ENCODE measurements at regions not wholly inside any gene's neighbourhood (a gene's known extent, or its start where the extent isn't known, plus 50 kb on each side); places are given as distances from the start of the nearest gene placed in this dataset.

DNA sequence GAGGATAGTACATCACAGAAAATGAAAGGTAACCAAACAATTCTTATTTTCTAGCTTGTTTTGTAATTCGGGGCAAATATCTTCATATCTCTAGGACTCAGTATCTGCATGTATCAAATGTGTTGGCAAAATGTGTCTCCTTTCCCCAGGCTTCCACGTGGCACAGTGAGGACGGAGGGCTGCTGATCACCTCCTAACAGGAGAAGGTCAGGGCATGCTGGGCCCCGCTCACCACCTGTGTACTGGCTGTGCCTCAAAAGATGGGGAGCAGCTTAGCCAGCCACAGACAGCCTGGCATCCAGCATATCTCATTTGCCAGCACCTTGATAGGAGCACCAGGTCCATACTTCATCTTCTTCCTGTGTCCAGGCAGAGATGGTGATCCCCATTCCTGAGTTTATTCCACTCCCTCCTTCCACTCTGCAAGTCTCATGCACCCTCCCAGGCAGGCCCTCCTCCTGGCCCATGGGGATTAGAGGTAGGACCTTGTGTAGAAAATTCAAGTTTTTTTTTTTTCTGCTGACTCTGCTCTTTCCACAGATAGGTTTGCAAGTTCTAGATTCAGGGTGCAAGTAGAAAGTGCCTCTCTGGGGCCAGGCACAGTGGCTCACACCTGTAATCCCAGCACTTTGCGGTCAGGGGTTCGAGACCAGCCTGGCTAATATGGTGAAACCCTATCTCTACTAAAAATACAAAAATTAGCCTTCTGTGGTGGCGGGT, 1639.0 kb upstream of the SLC10A2 start:
- intact Hi-C loops (cut with DNase I): no loop called here
- no peak for DNase-seq (ENCODE audit: low spot score)

DNA sequence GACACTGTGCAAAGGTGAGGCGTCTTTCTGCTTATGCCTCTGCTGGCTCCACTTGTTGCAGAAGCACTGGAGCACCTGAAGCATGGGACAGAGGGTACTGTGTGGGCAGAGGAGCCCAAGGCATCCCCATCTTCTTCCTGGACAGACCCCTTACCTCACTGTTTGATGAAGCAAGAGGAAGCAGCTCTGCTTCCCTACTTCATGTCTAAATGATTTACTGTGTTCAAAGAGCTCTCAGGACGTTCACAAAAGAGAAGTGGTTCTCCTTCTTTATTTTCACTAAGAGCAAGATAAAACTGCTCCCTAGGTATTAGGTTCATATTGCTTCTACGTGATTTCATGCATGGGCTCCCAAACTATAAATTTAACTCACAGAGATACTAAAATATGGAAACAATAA, 1635.4 kb upstream of the SLC10A2 start:
- intact Hi-C loops (cut with DNase I): no loop called here
- no peak for DNase-seq (ENCODE audit: low spot score)

DNA sequence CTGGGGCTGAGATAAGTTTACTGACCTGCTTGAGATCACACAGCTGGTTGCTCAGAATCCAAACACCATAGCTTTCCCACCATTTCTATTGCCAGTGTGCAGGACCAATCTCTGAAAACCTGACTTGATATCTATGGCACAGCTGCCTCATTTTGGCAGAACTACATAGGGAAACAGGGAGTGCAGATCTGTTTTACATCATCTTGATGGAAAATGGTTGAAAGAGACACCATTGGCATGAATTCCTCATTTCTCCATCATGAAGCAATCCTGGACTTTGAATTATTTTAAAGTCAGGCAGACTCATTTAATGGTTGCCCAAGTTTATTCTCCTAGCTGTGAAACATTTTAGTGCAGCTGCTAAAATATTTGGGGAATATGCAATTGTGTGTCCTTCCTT, 1628.2 kb upstream of the SLC10A2 start:
- no peak for DNase-seq (ENCODE audit: low spot score)
- intact Hi-C loops (cut with DNase I): no loop called here

DNA sequence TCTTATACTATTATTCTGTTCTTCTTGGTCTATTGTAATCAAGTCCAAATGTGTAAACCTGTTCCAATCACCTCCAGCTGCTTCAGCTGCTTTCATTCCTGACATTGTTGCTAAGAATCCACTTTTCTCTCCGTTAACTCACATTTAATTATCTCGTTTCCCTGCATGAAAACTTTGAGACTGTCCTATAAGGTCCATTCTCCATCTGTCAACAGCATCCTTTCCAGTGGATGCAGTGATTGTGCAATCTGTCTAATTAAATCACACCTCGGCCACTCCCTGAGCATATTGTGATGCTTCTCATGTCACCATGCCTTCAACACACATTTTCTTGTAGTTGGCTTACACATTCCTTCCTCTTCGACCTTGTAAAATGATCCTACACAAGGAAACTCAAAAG, 1626.9 kb upstream of the SLC10A2 start:
- no peak for DNase-seq (ENCODE audit: low spot score)
- intact Hi-C loops (cut with DNase I): no loop called here

DNA sequence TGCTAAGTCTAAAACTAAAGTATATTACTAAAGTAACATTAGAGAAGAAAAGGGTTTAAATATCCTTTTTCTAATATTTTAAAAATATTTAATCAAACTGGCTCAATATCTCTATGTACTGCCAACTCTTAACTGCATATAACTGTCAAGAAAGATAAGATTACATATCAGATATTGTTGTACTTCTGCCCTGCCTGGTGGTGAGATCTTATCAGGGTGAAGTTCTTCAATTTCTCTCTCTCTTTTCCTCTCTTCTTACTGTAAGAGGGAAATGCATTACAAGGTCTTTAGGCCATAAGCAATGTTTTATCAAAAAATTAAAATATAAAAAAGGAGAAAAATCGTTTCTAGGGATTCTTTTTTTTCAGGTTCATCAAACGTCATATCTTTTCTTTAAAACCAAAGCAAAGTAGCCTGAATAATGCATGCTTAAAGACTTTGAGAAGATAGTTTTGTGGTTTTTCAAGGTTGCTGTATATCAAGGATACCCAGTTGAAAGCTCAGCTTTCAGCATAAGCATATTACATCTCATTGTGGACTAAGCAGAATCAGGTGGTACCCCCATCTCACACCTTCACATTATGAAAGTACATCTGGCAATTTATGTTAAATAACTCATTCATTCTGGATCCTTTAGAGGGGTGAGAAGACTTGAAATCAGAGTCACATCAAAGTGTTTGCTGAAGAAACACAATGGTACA, 1625.7 kb upstream of the SLC10A2 start:
- no peak for DNase-seq (ENCODE audit: low spot score)
- intact Hi-C loops (cut with DNase I): no loop called here

DNA sequence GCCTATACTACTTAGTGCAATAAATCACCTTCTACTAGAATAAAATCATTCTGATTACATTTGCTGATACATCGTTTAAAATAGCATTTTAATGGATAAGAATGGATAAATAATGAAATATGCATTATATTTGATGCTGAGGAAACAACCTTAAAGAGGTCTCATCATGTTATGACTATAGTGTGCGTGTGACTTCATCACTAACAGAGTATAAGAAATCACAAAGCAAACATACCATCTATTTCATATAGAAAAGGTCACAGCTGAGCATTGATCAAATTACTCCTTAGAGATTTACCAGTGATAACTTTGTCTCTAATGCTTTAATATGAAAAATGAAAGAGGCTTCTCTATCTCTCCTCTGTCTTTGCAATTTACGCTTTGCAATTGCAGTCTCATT, 1620.3 kb upstream of the SLC10A2 start:
- no peak for DNase-seq (ENCODE audit: low spot score)
- intact Hi-C loops (cut with DNase I): no loop called here

DNA sequence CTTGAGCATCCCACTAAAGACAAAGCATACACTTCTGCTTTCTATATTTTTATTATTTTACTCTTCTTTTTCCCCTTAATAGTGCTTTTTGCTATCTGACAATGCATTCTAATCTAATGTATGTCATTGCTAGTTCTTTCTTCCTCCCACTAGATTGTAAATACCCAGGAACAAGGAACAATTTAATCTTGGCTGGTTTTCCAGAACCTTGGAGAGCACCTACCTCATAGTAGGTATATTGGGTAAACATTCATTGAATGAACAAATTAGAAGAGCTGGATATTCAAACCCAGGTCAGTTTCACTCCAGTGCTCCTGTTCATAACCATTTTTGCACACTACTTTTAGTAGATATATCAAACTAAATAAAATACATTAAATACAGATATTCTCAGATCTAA, 1617.6 kb upstream of the SLC10A2 start:
- intact Hi-C loops (cut with DNase I): no loop called here
- no peak for DNase-seq (ENCODE audit: low spot score)

DNA sequence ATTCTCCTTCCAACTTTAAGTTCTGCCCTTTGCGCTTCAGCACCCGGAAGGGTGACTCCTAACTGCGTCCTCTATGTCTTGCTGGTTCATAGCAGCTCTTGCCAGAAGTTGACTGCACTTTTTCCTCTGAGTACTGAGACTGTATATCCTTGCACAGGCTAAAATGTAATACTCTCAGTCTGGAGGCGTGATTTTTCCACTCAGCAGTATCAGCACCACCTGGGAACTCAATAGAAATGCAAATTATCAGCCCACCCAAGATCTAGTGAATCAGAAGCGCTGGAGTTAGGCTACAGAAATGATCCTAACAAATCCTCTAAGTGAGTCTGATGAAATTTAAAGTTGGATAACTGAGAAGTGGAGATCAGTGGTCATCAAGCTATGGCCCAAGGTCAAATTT, 1611.9 kb upstream of the SLC10A2 start:
- intact Hi-C loops (cut with DNase I): no loop called here
- no peak for DNase-seq (ENCODE audit: low spot score)

DNA sequence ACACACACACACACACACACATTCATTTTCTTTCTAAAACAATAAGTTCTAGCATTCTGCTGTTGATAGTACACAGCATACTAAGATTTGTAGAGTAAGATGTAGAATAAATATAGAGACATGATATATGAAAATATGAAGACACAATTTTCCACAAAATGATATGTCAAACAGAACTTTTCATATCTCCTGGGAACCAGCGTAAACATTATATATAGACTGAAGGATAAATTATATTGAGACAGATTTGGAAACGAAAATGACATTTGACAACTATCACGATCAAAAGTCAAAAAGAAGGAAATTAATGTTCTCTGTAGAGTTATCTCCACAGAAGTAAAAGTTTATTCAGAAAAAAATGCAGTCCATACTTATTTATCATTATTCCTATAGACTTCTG, 1605.7 kb upstream of the SLC10A2 start:
- intact Hi-C loops (cut with DNase I): no loop called here
- no peak for DNase-seq (ENCODE audit: low spot score)

DNA sequence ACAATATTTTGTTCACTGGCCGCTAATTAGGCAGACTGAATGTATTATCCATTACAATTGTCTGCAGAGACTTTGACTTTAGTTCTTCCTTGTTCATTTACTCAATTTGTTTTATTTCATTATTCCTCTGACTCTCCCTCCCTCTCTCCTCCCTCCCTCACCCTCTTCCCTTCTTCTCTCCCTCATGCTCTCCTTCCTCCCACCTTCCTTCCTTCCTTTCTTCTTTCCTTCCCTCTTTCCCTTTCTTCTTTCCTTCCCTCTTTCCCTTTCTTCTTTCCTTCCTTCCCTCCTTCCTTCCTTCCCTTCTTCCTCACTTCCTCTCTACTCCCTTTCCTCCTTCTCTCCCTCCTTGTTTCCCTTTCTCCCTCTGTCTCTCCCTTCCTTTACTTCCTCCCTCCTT, 1591.0 kb upstream of the SLC10A2 start:
- intact Hi-C loops (cut with DNase I): no loop called here
- no peak for DNase-seq (ENCODE audit: low spot score)

DNA sequence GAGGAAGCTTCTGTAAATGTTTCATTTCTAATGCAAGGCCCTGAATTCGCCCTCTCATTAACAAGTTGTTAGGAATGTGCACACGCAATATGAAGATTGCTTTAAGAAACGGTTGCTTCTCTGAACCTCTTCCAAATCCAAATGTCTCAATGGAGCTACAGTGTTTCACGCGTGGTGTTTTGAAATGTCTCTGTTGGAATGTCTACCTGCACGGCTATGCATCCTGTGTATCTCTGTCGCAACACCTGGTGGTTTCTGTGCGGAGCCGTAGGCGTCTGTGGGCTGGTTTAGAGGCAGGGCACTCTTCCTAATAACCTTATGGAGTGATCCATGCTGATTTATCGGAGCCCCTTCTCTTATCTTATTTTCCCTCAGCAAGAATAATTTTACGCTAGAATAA, 1584.2 kb upstream of the SLC10A2 start:
- intact Hi-C loops (cut with DNase I): no loop called here

DNA sequence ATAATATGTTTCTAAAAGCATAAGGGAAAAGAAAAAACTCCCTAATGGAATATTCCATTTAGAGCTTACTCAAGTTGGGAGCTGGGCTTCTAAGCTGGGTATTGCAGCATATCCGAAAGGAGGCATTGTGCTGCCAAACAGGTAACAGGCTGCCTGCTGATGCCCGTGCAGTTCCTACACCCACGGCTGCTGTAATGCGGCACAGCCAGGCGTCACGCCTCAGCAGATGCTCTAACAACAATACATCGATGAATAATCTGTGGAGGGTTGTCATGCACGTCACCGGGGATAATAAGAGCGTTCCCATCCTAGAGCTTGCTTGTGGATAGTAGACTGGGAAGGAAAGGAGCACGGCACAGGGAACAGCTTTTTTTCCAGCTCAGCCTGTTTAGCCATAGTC, 1582.1 kb upstream of the SLC10A2 start:
- intact Hi-C loops (cut with DNase I): no loop called here

More for the DNA sequence above, 1584.2 kb upstream of the SLC10A2 start:
- DNase-seq (ENCODE audit: low spot score): no peak

DNA sequence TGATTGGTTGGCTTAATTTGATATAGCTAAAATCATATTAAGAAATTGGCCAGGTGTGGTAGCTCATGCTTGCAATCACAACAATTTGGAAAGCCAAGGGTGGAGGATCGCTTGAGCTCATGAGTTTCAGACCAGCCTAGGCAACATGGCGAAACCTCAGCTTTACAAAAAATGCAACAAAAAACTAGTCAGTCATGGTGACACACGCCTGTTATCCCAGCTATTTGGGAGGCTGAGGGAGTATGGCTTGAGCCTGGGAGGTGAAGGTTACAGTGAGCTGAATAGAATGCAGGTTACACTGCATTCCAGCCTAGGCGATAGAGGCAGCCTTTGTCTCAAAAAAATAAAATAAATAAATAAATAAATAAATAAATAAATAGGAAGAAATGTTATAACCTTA, 1579.6 kb upstream of the SLC10A2 start:
- intact Hi-C loops (cut with DNase I): no loop called here
- no peak for DNase-seq (ENCODE audit: low spot score)

More for the DNA sequence above, 1582.1 kb upstream of the SLC10A2 start:
- DNase-seq (ENCODE audit: low spot score): no peak

DNA sequence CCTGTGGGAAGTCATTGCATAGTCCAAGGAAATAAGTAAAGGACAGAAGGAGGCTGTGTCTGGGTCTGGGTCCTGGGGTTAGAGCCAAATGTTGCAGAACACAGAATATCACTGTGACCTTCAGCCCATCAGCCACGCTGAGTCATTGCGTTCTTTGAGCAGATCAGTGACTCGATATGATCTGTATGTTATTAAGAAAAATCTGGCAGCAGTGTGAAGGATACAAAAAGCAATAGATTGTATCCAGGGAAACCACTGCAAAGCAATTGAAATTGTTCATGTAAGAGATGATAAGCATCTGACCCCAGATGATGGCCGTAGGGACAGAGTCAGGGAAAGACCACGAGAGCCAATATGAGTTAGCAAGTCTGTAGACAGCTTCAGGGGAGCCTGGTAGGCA, 1575.1 kb upstream of the SLC10A2 start:
- intact Hi-C loops (cut with DNase I): no loop called here

DNA sequence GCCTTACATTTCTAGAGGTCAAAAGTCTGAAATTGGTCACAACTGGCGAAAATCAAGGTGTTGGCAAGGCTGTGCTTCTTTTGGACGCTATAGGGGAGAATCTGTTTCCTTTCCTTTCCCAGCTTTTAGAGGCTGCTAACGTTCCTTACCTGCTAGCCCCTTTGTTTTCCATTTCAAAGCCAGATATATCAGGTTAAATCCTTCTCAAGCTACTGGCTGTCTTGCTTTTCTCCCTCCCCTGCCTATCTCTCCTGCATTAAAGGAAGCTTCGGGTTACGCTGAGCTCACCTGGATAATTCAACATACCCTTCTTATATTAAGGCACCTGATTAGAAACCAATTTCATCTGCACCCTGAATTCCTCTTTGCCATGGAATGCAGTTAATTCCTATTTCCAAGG, 1569.7 kb upstream of the SLC10A2 start:
- intact Hi-C loops (cut with DNase I): no loop called here

More for the DNA sequence above, 1575.1 kb upstream of the SLC10A2 start:
- DNase-seq (ENCODE audit: low spot score): no peak

DNA sequence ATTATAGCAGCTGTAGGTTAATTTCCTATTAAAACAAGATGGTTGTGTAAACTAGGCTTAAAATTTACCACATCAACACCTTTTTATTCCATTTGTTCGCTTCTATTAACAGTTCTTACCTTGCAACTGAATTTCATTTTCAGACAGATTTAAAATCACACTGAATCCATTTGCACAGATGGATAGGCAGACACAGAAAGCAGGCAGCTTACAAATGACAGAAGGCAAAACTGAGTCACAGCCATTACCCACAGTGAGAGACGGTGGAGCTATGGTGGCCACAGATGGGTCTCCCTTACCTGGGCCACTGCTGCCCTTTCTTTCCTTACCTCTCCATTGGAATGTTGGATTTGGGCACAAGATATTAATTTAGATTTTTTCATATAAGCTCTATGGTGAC, 1567.8 kb upstream of the SLC10A2 start:
- no peak for DNase-seq (ENCODE audit: low spot score)
- intact Hi-C loops (cut with DNase I): no loop called here

More for the DNA sequence above, 1569.7 kb upstream of the SLC10A2 start:
- no peak for DNase-seq (ENCODE audit: low spot score)

DNA sequence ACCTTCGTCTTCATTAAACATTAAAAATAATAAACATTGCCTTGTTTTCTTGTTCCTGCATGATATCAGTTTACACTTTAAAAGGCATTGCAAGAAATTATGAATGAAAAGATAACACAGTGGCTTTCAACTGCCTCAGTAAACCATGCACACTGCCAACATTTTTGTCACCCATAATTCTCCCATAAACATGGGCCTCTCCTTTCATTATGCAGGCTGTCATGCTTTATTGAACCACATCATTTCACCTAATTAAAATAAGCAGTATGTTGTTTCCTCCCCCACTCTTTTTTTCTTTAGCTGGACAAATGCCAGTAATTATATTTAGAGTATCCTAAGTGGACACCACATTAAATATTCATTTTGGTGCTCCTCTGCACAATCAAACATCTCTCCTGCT, 1566.5 kb upstream of the SLC10A2 start:
- intact Hi-C loops (cut with DNase I): no loop called here
- DNase-seq (ENCODE audit: low spot score): no peak

DNA sequence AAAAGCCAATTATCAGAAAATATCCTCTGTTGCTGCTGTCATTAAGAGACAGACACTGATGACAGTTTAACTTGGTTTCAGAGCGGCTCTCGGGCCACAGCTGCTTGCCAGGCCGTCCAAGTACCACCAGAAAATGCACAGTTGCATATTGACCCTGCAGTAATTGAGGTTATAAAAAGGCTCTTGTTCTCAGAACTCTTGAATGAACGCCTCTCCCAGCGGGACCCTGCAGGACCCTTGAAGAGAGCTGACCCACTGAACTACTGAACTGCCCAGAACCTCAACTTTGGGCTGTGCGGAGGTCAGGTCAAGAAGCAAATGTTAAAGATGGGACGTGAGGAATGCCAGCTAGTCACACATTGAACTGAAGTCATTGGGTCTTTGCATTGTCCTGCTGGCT, 1559.0 kb upstream of the SLC10A2 start:
- DNase-seq (ENCODE audit: low spot score): no peak

DNA sequence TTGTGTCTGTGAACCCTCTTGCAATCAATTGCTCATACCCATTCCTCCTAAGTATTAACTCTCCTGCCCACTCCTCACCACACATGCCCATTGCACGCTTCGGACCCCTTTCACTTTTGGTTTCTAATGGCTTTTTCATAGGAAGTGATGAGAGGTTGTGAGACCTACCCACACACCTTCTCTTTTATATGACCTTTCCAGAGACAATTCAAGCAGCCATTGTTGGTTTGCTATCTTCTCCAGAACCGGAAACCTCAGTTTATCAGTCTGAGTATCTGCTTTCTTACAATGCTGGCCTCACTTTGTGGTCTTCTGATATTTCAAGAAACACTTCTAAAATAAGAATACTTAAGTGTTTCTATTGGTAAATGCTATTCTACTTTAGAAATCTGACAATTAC, 1550.8 kb upstream of the SLC10A2 start:
- DNase-seq (ENCODE audit: low spot score): no peak
- intact Hi-C loops (cut with DNase I): no loop called here

More for the DNA sequence above, 1559.0 kb upstream of the SLC10A2 start:
- intact Hi-C loops (cut with DNase I): no loop called here

DNA sequence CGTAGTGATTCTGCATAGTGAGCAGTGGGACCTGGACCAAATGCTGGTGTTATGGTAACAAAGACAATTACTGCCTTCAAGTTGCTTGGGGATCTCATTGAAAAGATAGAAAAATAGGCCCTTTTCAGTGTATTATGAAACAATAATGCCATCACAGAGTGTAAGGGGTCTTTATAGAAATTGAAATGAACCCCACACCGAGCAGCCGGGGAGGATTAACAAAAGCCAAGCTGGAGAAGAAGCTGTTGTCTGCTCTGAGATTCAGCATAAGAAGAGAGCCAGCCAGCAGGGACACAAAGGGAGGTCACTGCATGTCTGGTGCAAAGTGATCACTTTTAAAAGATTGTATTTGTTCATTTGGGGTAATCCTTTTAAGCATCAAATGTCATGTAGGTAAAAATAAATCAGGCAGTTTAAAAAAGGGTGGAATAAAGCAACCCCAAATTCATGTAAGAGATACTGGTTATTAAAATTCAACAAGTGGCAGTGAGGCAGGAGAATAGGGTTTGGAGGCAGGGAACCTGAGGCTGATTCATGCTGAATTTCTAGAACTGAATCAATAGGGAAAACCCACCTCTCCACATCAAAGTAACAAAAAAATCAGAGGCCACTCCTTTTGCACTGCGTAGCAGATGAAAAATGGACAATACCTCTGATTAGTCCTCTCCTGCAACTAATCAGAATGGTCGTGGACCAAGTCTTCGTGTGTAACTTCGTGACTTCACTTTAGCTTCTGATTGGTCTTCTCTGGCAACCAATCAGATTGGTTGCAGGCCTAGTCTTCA, 1548.3 kb upstream of the SLC10A2 start:
- no peak for DNase-seq (ENCODE audit: low spot score)
- intact Hi-C loops (cut with DNase I): no loop called here

DNA sequence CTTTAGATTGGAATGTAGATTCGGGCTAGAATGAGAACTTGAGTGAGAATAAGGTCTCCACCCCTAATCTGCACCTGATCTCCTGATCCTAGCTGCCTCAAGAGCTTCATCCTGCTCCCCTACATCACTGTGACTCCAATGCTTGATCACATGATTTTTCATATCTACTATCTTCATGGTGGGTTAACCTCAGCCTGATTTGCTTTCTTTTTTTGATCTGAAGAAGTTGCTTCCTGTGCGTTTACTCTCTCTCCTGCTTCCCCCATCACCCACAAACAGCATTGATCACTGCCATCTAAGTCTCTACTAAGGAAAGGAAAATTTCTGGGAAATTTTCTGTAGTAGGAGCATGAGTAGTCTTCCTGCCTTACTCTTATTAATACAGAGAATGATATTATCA, 1542.1 kb upstream of the SLC10A2 start:
- no peak for DNase-seq (ENCODE audit: low spot score)
- intact Hi-C loops (cut with DNase I): no loop called here

Measured in cardiac septum (tissue), 1 donor.